ENCODE measurements at regions not wholly inside any gene's neighbourhood (a gene's known extent, or its start where the extent isn't known, plus 50 kb on each side); places are given as distances from the start of the nearest gene placed in this dataset.

DNA sequence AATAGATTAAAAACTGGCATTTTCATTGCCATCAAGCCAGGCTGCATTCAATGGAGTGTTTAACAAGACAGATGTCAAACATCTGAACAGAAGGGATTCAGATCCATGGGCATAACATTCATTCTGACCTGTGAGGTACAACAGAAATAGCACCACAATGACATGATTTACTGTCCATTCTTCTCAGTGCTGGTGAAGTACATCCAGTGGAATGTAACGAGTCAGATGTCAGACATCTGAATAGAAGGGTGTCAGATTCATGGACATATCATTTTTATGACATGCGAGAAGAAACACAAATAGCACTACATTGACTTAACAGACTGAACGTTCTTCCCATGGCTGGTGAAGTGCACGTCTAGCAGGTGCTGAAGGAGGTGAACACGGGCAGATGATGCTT, 186.4 kb downstream of the PPP4R3C start:
- Histone ChIP-seq H3K27ac (no peak overlapping the region), H3K4me3 (no peak overlapping the region), H3K4me1 (ENCODE audit: insufficient read depth) (no peaks in the 10 kb centered on the region), H4K20me1 (ENCODE audit: insufficient read depth, poor library complexity, severe bottlenecking) (no peaks in the 10 kb centered on the region), H3K9me2 (replicated peaks; ENCODE audit: insufficient read depth) (no peaks in the 10 kb centered on the region), H3K9me3 (ENCODE audit: low read depth) (no peaks in the 10 kb centered on the region), H2AFZ (no peak overlapping the region), H3K36me3 (replicated peaks; ENCODE audit: insufficient read depth, low read depth) (no peaks in the 10 kb centered on the region), H3K4me2 (no peak overlapping the region), H3K27me3 (no peaks in the 10 kb centered on the region), H3K79me2 (no peaks in the 10 kb centered on the region)
- no peak for TF ChIP-seq EZH2phosphoT487 (IDR thresholded peaks at IDR 0.05; ENCODE audit: low read depth, severe bottlenecking, unreplicated experiment)
- TF ChIP-seq EZH2 (IDR thresholded peaks at IDR 0.05; ENCODE audit: borderline replicate concordance), result no peak
- TF ChIP-seq, protein P1, sequence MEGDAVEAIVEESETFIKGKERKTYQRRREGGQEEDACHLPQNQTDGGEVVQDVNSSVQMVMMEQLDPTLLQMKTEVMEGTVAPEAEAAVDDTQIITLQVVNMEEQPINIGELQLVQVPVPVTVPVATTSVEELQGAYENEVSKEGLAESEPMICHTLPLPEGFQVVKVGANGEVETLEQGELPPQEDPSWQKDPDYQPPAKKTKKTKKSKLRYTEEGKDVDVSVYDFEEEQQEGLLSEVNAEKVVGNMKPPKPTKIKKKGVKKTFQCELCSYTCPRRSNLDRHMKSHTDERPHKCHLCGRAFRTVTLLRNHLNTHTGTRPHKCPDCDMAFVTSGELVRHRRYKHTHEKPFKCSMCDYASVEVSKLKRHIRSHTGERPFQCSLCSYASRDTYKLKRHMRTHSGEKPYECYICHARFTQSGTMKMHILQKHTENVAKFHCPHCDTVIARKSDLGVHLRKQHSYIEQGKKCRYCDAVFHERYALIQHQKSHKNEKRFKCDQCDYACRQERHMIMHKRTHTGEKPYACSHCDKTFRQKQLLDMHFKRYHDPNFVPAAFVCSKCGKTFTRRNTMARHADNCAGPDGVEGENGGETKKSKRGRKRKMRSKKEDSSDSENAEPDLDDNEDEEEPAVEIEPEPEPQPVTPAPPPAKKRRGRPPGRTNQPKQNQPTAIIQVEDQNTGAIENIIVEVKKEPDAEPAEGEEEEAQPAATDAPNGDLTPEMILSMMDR (IDR thresholded peaks at IDR 0.05; ENCODE audit: poor library complexity), result no peak
- 69% methylated on average over 5 of the region's 5 CpGs for WGBS (ENCODE audit: low lambda C conversion rate, missing lambda C conversion rate)
- no peak for DNase-seq (ENCODE audit: low spot score)

DNA sequence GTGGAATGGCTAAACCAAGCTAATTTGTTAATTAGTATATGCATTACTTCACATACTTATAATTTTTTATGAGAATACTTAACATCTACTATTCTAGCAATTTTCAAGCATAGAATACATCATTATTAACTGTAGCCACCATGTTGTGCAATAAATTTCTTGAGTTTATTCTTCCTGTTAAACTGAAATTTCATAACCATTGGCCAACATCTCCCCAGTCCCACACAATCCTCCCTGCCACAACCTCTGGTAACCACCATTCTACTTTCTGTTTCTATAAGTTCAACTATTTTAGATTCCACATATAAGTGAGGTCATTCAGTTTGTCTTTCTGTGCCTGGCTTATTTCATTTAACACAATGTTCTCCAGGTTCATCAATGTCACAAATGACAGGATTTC, 208.5 kb downstream of the PPP4R3C start:
- Histone ChIP-seq H3K27ac (no peak overlapping the region), H3K9me3 (ENCODE audit: low read depth) (no peaks in the 10 kb centered on the region), H3K4me1 (ENCODE audit: insufficient read depth) (no peaks in the 10 kb centered on the region), H3K9me2 (replicated peaks; ENCODE audit: insufficient read depth) (no peaks in the 10 kb centered on the region), H4K20me1 (ENCODE audit: insufficient read depth, poor library complexity, severe bottlenecking) (no peaks in the 10 kb centered on the region), H2AFZ (no peak overlapping the region), H3K4me3 (no peak overlapping the region), H3K4me2 (no peak overlapping the region), H3K79me2 (no peaks in the 10 kb centered on the region), H3K27me3 (no peaks in the 10 kb centered on the region), H3K36me3 (replicated peaks; ENCODE audit: insufficient read depth, low read depth) (no peaks in the 10 kb centered on the region)
- no peak for DNase-seq (ENCODE audit: low spot score)
- no peak for TF ChIP-seq EZH2phosphoT487 (IDR thresholded peaks at IDR 0.05; ENCODE audit: low read depth, severe bottlenecking, unreplicated experiment)
- TF ChIP-seq, protein P1 (IDR thresholded peaks at IDR 0.05; ENCODE audit: poor library complexity), result no peak
- TF ChIP-seq EZH2 (IDR thresholded peaks at IDR 0.05; ENCODE audit: borderline replicate concordance), result no peak

DNA sequence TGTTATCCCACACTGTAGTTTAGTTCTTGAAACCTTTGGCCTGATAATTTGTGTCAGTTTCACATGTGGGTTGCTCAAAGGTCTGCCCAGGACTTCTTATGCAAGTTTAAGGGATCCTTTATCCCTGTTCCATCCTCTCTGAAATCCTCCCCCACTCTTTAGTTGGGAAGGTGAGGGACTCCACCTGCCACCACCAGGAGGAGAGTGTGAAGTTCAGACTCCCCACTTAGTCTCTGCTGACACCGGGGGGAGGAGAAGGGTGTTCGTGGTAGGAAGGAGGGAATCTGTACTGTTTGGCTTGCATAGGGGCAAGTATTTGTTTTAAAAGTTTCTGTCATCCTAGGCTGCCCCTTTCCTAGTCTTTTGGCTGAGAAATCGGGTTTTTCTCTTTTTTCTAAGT, 211.8 kb downstream of the PPP4R3C start:
- Histone ChIP-seq H3K27me3 (no peaks in the 10 kb centered on the region), H3K4me1 (ENCODE audit: insufficient read depth) (no peaks in the 10 kb centered on the region), H2AFZ (no peak overlapping the region), H3K27ac (no peak overlapping the region), H3K4me2 (no peak overlapping the region), H3K79me2 (no peaks in the 10 kb centered on the region), H3K4me3 (no peak overlapping the region), H4K20me1 (ENCODE audit: insufficient read depth, poor library complexity, severe bottlenecking) (no peaks in the 10 kb centered on the region), H3K9me3 (ENCODE audit: low read depth) (no peaks in the 10 kb centered on the region), H3K9me2 (replicated peaks; ENCODE audit: insufficient read depth) (no peaks in the 10 kb centered on the region), H3K36me3 (replicated peaks; ENCODE audit: insufficient read depth, low read depth) (no peaks in the 10 kb centered on the region)
- no peak for DNase-seq (ENCODE audit: low spot score)
- TF ChIP-seq EZH2phosphoT487 (IDR thresholded peaks at IDR 0.05; ENCODE audit: low read depth, severe bottlenecking, unreplicated experiment) (no peak), EZH2 (IDR thresholded peaks at IDR 0.05; ENCODE audit: borderline replicate concordance) (no peak)
- TF ChIP-seq, protein P1 (IDR thresholded peaks at IDR 0.05; ENCODE audit: poor library complexity), result no peak
- 52% methylated on average over 3 of the region's 3 CpGs for WGBS (ENCODE audit: low lambda C conversion rate, missing lambda C conversion rate)

DNA sequence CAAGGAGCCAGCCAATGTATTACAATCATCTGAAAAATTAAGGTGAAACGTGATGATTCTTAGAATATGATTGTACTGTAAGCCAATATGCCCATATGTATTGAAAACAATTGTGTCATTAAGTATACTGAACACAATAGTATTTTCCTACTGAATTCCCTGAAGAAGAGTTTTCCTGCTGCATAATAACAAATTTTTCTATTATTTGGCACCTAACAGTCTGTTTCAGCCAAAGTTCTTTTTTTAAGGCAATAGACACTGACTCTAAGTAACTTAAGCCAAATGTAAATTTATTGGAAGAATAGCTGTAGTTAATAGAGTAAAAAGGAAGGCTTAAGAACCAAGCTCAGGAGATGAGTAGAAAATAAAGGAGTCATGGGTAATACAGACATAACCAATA, 220.6 kb downstream of the PPP4R3C start:
- no peaks in the 10 kb centered on the region for H3K4me1 ChIP-seq (ENCODE audit: insufficient read depth)
- no peak overlapping the region for H3K27ac ChIP-seq
- no peaks in the 10 kb centered on the region for H4K20me1 ChIP-seq (ENCODE audit: insufficient read depth, poor library complexity, severe bottlenecking)
- no peak overlapping the region for H3K4me2 ChIP-seq
- no peak overlapping the region for H2AFZ ChIP-seq
- no peaks in the 10 kb centered on the region for H3K9me3 ChIP-seq (ENCODE audit: low read depth)
- TF ChIP-seq EZH2 (IDR thresholded peaks at IDR 0.05; ENCODE audit: borderline replicate concordance) (no peak), EZH2phosphoT487 (IDR thresholded peaks at IDR 0.05; ENCODE audit: low read depth, severe bottlenecking, unreplicated experiment) (no peak)
- TF ChIP-seq, protein P1 (IDR thresholded peaks at IDR 0.05; ENCODE audit: poor library complexity), result no peak
- no peaks in the 10 kb centered on the region for H3K9me2 ChIP-seq (replicated peaks; ENCODE audit: insufficient read depth)
- H3K4me3 ChIP-seq, result no peak overlapping the region
- H3K27me3 ChIP-seq, result no peaks in the 10 kb centered on the region
- DNase-seq (ENCODE audit: low spot score), result no peak
- H3K36me3 ChIP-seq (replicated peaks; ENCODE audit: insufficient read depth, low read depth), result no peaks in the 10 kb centered on the region
- H3K79me2 ChIP-seq, result no peaks in the 10 kb centered on the region
- 33% methylated on average over 1 of the region's 1 CpG for WGBS (ENCODE audit: low lambda C conversion rate, missing lambda C conversion rate)
